ENCODE measurements at regions not wholly inside any gene's neighbourhood (a gene's known extent, or its start where the extent isn't known, plus 50 kb on each side); places are given as distances from the start of the nearest gene placed in this dataset.

DNA sequence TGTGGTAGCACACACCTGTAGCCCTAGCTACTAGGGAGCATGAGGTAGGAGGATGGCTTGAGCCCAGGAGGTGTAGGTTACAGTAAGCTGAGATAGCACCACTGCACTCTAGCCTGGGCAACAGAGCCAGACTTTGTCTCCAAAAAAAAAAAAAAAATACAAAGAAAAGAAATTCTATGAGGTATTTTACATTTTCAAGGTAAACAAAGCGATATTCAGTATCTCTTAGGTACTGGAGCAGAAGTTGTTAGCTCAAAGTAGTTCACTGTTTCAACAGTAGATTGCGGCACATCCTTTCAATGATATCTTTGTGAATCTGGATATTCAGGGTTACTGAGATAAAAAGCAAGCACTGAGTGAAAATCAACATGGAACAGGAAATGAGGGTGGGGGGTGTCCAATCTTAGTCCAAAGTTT, 318.5 kb downstream of the ZNF621 start:
- POLR2A ChIA-PET (ENCODE audit: partially characterized antibody) = no interaction called here
- Histone ChIP-seq H3K27me3 (replicated peaks in 1 of 4; ENCODE audit: control insufficient read depth in 3 of 4, extremely low read depth in 1 of 4, insufficient read depth in 3 of 4, low read length in 3 of 4) (no peaks in the 10 kb centered on the region), H2AK5ac (ENCODE audit: low read depth, low read length) (no peak overlapping the region), H3K9me3 (ENCODE audit: insufficient read depth in 2 of 2, low read depth in 1 of 2, low read length in 1 of 2) (peaks cover 4% of the 10 kb centered on the region in 2 experiments; a peak in 1 of 4 replicates), H3K4me1 (replicated peaks in 1 of 4; ENCODE audit: control insufficient read depth in 3 of 4, insufficient read depth in 4 of 4, low read length in 3 of 4) (peaks cover 6 to 9% (median 7%) of the 10 kb centered on the region in 4 experiments; a peak in 6 of 7 replicates), H3K4me3 (ENCODE audit: extremely low read depth in 1 of 4, insufficient read depth in 2 of 4, low read depth in 3 of 4, low read length in 4 of 4) (no peak overlapping the region), H3K36me3 (ENCODE audit: control insufficient read depth in 2 of 4, insufficient read depth in 4 of 4, low read length in 3 of 4) (no peaks in the 10 kb centered on the region), H3K4me2 (ENCODE audit: insufficient read depth in 1 of 2, low read depth in 2 of 2, low read length in 2 of 2) (no peak overlapping the region), H3K14ac (ENCODE audit: insufficient read length) (no peak overlapping the region), H4K91ac (replicated peaks; ENCODE audit: insufficient read length, low read length) (no peak overlapping the region), H3K79me2 (ENCODE audit: control insufficient read depth in 1 of 2, insufficient read depth in 2 of 2, low read length in 2 of 2) (no peaks in the 10 kb centered on the region), H2BK20ac (ENCODE audit: low read length) (no peak overlapping the region), H3K23ac (ENCODE audit: insufficient read length) (no peak overlapping the region), H2BK120ac (replicated peaks; ENCODE audit: low read depth, low read length) (no peak overlapping the region), H4K8ac (ENCODE audit: extremely low read depth, insufficient read depth, low read length) (no peak overlapping the region), H3K4ac (replicated peaks; ENCODE audit: insufficient read length, low read depth, low read length) (no peak overlapping the region), H3K9ac (replicated peaks in 1 of 4; ENCODE audit: extremely low read depth in 1 of 4, low read depth in 3 of 4, low read length in 3 of 4) (no peak overlapping the region), H3K18ac (ENCODE audit: extremely low read depth, low read length) (no peak overlapping the region), H4K20me1 (replicated peaks in 1 of 2; ENCODE audit: control insufficient read depth in 1 of 2, insufficient read depth in 2 of 2, low read length in 2 of 2) (no peaks in the 10 kb centered on the region), H3K56ac (replicated peaks; ENCODE audit: insufficient read length, low read depth, low read length) (no peak overlapping the region), H3K79me1 (ENCODE audit: low read depth, low read length) (no peaks in the 10 kb centered on the region), H4K5ac (ENCODE audit: insufficient read length, low read depth, low read length) (no peak overlapping the region), H3K27ac (ENCODE audit: low read depth, low read length) (no peak overlapping the region), H2AFZ (ENCODE audit: low read length) (no peak overlapping the region), H2BK15ac (ENCODE audit: low read length) (no peak overlapping the region), H2BK12ac (ENCODE audit: low read depth, low read length) (no peak overlapping the region), H2BK5ac (ENCODE audit: low read depth, low read length) (no peak overlapping the region; the same call in 1 of the 2 replicates), H3K23me2 (ENCODE audit: low read depth, low read length) (no peaks in the 10 kb centered on the region; the same call in 1 of the 2 replicates)
- DNase-seq (ENCODE audit: low read depth in 1 of 2, low spot score in 2 of 2) (no peak), FAIRE-seq (no peak)
- WGBS, 2 experiments (ENCODE audit: extremely low coverage in 1 of 2, insufficient coverage in 1 of 2, insufficient read length in 1 of 2, insufficient replicate concordance in 2 of 2, low coverage in 1 of 2, low lambda C conversion rate in 2 of 2, missing lambda C conversion rate in 1 of 2) = 97% methylated on average over 2 of the region's 2 CpGs; no CpG with 5 or more reads in 1 of the 2 experiments
- CTCF ChIA-PET (ENCODE audit: partially characterized antibody) = interaction anchor here (0.6 kb wide), 1 partner anchor 14 kb away, joined by 3 read pairs; no protein-coding TSS in a partner anchor
- TF ChIP-seq CREB1 (IDR thresholded peaks at IDR 0.05) (no peak), HDAC2 (IDR thresholded peaks at IDR 0.05; ENCODE audit: borderline replicate concordance in 1 of 2, low read depth in 2 of 2, low read length in 2 of 2) (no peak)
